ENCODE measurements at regions not wholly inside any gene's neighbourhood (a gene's known extent, or its start where the extent isn't known, plus 50 kb on each side); places are given as distances from the start of the nearest gene placed in this dataset.
"Not testable (repeated sequence)": the region's sequence is repeated elsewhere in the genome, so short reads cannot be mapped to it uniquely, and the experiment has no call there.

- no peak for TF ChIP-seq ZNF639 (tag by site-specific recombination; IDR thresholded peaks at IDR 0.05)
These were observed 82.5 kb upstream of the TEAD1 start (continued) for GRCh38 chr11:12591706-12592105.

GRCh38 chr11:12592283-12592682 lies 81.9 kb upstream of the TEAD1 start:
- ChIA-PET CTCF (interaction anchor here (0.7 kb wide), 1 partner anchor 442 kb away, joined by 3 read pairs; no protein-coding TSS in a partner anchor), POLR2A (no interaction called here)
- Histone ChIP-seq H3K27ac (ENCODE audit: extremely low read depth, low read depth, low read length) (no peak overlapping the region), H3K36me3 (ENCODE audit: control insufficient read depth in 2 of 2, insufficient read depth in 1 of 2, low read length in 2 of 2) (no peaks in the 10 kb centered on the region), H3K9me3 (ENCODE audit: control insufficient read depth, insufficient read depth, low read depth, low read length) (no peaks in the 10 kb centered on the region), H3K4me3 (ENCODE audit: low read depth, low read length) (no peak overlapping the region), H3K4me1 (ENCODE audit: control insufficient read depth, insufficient read depth, low read length) (no peaks in the 10 kb centered on the region)
- TF ChIP-seq KLF9 (tag by site-specific recombination; IDR thresholded peaks at IDR 0.05; ENCODE audit: low read depth) (no peak), HOXD13 (CRISPR knock-in tag; IDR thresholded peaks at IDR 0.05; ENCODE audit: borderline replicate concordance) (no peak), ZNF335 (tag by site-specific recombination; conservative IDR thresholded peaks at IDR 0.05) (no peak), ZNF274 (IDR thresholded peaks at IDR 0.05; ENCODE audit: low read length) (no peak), ZNF274 (tag by site-specific recombination; IDR thresholded peaks at IDR 0.05; ENCODE audit: borderline replicate concordance) (no peak)

GRCh38 chr11:12595089-12595847 lies 79.0 kb upstream of the TEAD1 start:
- H3K27ac ChIP-seq (ENCODE audit: extremely low read depth, low read depth, low read length); POLR2A ChIA-PET; H3K36me3 ChIP-seq (ENCODE audit: control insufficient read depth in 2 of 2, insufficient read depth in 1 of 2, low read length in 2 of 2); H3K4me3 ChIP-seq (ENCODE audit: low read depth, low read length); H3K9me3 ChIP-seq (ENCODE audit: control insufficient read depth, insufficient read depth, low read depth, low read length); H3K4me1 ChIP-seq (ENCODE audit: control insufficient read depth, insufficient read depth, low read length): not testable (repeated sequence)
- CTCF ChIA-PET, result interaction anchor here (0.7 to 0.9 kb wide), 2 partner anchors 41 to 104 kb away, joined by 4 to 5 read pairs; no protein-coding TSS in a partner anchor
- peak; percentile 76 for TF ChIP-seq ZNF146 (tag by site-specific recombination; IDR thresholded peaks at IDR 0.05)

GRCh38 chr11:12598330-12599256 lies 75.6 kb upstream of the TEAD1 start:
- Histone ChIP-seq H3K36me3 (ENCODE audit: control insufficient read depth in 2 of 2, insufficient read depth in 1 of 2, low read length in 2 of 2) (no peaks in the 10 kb centered on the region), H3K4me1 (ENCODE audit: control insufficient read depth, insufficient read depth, low read length) (no peaks in the 10 kb centered on the region; the same call in 1 of the 2 replicates), H3K4me3 (ENCODE audit: low read depth, low read length) (no peak overlapping the region), H3K27ac (ENCODE audit: extremely low read depth, low read depth, low read length) (no peak overlapping the region), H3K9me3 (ENCODE audit: control insufficient read depth, insufficient read depth, low read depth, low read length) (no peaks in the 10 kb centered on the region)
- ChIA-PET CTCF (interaction anchor here (0.5 to 2.0 kb wide), 16 partner anchors 11 to 349 kb away, joined by 3 to 10 read pairs (median 3); no protein-coding TSS in a partner anchor), POLR2A (no interaction called here)
- TF ChIP-seq PRDM10 (tag by site-specific recombination; IDR thresholded peaks at IDR 0.05), result no peak

All from HEK293 (cell line).